ENCODE measurements at regions not wholly inside any gene's neighbourhood (a gene's known extent, or its start where the extent isn't known, plus 50 kb on each side); places are given as distances from the start of the nearest gene placed in this dataset.

- no peak for TF ChIP-seq CTCF (conservative IDR thresholded peaks at IDR 0.05; ENCODE audit: low read depth, low read length)
- no peak for TF ChIP-seq EZH2 (IDR thresholded peaks at IDR 0.05; ENCODE audit: borderline replicate concordance, low read depth, low read length, poor library complexity, severe bottlenecking)
Measured at GRCh38 chr21:27827972-27828371, 861.1 kb upstream of the ADAMTS5 start.

Data from A673 (cell line).